ENCODE measurements at regions not wholly inside any gene's neighbourhood (a gene's known extent, or its start where the extent isn't known, plus 50 kb on each side); places are given as distances from the start of the nearest gene placed in this dataset.

DNA sequence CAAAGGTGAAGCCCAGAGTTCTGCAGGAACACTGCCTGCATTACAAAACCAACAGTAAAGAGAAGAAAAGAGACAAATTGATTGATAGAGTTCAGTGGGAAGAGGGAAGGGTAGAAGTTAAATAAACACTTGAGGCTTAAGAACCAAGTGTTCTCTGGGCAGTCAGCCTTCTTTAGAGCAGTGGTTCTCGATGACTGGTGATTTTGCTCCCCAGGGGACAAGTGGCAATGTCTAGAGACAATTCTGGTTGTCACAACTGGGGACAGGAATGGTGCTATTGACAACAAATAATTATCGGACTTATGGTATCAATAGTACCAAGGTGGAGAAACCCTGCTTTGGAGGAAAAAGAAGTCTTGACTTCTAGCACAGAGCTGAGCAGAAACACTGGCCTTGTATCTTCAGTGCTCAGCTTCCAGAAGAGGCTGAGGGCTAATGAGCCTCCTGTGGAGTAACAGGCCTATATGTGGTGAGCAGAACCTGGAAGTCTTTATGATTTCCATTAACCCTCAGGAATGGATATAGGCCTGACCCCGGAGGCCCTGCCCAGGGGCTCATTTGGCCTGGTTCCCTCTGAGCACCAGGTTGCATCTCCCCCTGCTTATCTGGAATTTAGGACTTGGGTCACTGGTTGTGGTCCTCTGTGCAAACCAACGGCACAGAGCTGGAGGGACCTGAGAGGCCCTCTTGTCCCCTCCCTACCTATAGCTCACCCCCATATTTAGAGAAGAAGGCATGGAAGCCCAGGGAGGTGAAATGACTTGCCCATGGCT lies 204.6 kb upstream of the PWP1 start:
- no peak for DNase-seq
- peaks cover 30% of the 10 kb centered on the region for H3K4me1 Mint-ChIP-seq (ENCODE audit: low read depth)
- H3K4me3 Mint-ChIP-seq, result no peak overlapping the region
- H3K9me3 Mint-ChIP-seq, result no peaks in the 10 kb centered on the region
- H3K27me3 Mint-ChIP-seq (ENCODE audit: low read depth), result no peaks in the 10 kb centered on the region
- intact Hi-C loops (cut with micrococcal nuclease), result no loop called here
- CTCF ChIA-PET, result interaction anchor here (1.0 kb wide), 1 partner anchor 53 kb away, joined by 3 read pairs; no protein-coding TSS in a partner anchor
- H3K36me3 Mint-ChIP-seq (ENCODE audit: low read depth), result no peaks in the 10 kb centered on the region
- no peak overlapping the region for H3K27ac Mint-ChIP-seq

DNA sequence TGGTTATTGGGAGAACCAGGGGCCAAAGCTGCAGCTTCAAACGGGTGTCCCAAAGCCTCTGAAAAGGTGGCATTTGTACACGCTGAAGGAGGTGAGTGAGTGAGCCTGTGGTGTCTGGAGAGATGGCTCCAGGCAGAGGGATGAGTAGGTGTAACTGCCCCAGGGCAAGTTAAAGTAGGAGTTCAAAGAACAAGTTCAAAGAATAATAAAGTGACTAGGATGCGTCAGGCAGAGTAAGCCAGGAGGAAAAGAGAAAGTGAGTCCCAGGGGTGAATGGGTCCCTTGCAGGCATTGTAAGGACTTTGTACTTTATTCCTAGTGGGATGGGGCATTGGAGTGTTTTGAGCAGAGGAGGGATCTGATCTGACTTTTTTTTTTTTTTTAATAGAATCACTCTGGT lies 201.4 kb upstream of the PWP1 start:
- Mint-ChIP-seq H3K36me3 (ENCODE audit: low read depth) (no peaks in the 10 kb centered on the region), H3K4me3 (no peak overlapping the region), H3K4me1 (ENCODE audit: low read depth) (peaks cover 54% of the 10 kb centered on the region), H3K27ac (no peak overlapping the region), H3K9me3 (no peaks in the 10 kb centered on the region), H3K27me3 (ENCODE audit: low read depth) (no peaks in the 10 kb centered on the region)
- DNase-seq, result no peak
- intact Hi-C loops (cut with micrococcal nuclease), result no loop called here
- CTCF ChIA-PET, result no interaction called here

DNA sequence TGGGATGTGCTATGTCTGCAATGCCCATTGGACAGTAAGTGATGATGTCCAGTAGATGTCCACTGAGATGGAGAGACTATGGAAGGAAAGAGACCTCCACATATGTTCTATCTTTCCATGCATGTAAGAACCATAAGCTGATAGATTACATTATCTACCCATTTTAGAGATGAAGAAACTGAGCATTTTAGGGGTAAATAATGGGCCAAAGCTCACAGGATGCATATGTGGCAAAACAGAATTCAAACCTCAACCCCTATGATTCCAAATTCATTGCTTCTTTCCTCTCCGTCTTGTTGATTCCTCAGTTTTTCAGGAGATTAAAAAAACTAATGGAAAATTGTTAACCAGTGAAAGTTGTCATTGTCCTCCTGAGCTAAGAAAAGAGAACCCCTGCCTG lies 200.7 kb upstream of the PWP1 start:
- Mint-ChIP-seq H3K4me3 (no peak overlapping the region), H3K9me3 (no peaks in the 10 kb centered on the region), H3K27ac (no peak overlapping the region), H3K4me1 (ENCODE audit: low read depth) (peaks cover 54% of the 10 kb centered on the region), H3K36me3 (ENCODE audit: low read depth) (no peaks in the 10 kb centered on the region), H3K27me3 (ENCODE audit: low read depth) (no peaks in the 10 kb centered on the region)
- CTCF ChIA-PET, result no interaction called here
- DNase-seq, result no peak
- intact Hi-C loops (cut with micrococcal nuclease), result no loop called here

DNA sequence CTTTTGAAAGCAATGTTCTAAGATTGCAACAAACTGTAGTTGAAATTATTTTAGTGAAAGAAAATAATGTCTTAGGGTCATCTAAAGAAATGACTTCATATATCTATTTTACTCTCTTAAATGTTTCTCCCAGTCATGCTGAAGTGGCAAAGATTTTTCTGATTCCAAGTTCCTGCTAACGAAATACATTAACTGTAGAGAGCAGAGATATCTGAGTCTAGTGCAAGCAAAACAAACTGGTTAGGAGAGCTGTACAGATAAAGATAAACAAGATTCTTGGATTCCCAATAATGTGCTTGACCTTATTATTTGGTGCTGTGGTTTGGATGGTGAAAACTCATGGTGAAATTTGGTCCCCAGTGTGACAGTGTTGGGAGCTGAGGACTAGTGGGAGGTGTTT lies 199.9 kb upstream of the PWP1 start:
- Mint-ChIP-seq H3K27ac (no peak overlapping the region), H3K4me1 (ENCODE audit: low read depth) (peaks cover 50% of the 10 kb centered on the region), H3K4me3 (no peak overlapping the region), H3K36me3 (ENCODE audit: low read depth) (no peaks in the 10 kb centered on the region), H3K9me3 (no peaks in the 10 kb centered on the region), H3K27me3 (ENCODE audit: low read depth) (no peaks in the 10 kb centered on the region)
- intact Hi-C loops (cut with micrococcal nuclease), result no loop called here
- DNase-seq, result no peak
- CTCF ChIA-PET, result no interaction called here

DNA sequence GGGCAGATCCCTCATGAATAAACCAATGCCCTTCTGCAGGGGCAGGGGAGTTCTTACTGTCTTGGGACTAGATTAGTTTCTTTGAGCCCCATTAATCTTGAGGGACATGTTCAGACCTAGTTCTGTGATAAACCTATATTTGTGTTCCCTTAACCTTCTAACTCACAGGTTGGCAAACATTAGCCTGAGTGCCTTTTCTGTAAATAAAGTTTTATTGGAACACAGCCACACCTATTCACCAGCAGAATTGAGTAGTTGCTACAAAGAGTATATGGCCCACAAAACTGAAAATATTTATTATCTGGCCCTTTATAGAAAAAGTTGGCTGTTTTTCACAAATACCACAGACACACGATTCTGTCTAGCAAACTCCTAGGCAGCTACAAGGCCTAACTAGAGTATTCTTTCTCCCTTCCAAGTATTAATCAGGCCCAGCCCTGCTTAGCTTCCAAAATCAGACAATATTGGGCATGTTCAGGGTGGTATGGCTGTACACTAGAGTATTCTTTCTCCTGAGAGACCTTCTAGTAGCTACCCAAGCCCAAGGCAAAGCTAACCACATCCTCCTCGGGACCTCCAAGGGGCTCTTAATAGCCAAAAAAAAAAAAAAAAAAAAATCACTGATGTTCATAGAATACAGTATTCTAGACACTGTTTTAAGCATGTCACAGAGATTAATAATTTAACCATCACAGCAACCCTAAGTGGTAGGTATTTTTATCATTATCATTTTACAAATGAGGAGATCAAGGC lies 199.3 kb upstream of the PWP1 start:
- Mint-ChIP-seq H3K9me3 (no peaks in the 10 kb centered on the region), H3K4me3 (no peak overlapping the region), H3K27ac (no peak overlapping the region), H3K36me3 (ENCODE audit: low read depth) (no peaks in the 10 kb centered on the region), H3K27me3 (ENCODE audit: low read depth) (no peaks in the 10 kb centered on the region), H3K4me1 (ENCODE audit: low read depth) (peaks cover 53% of the 10 kb centered on the region)
- no peak for DNase-seq
- CTCF ChIA-PET, result interaction anchor here (1.1 kb wide), 1 partner anchor 122 kb away, joined by 4 read pairs; no protein-coding TSS in a partner anchor
- intact Hi-C loops (cut with micrococcal nuclease), result no loop called here

DNA sequence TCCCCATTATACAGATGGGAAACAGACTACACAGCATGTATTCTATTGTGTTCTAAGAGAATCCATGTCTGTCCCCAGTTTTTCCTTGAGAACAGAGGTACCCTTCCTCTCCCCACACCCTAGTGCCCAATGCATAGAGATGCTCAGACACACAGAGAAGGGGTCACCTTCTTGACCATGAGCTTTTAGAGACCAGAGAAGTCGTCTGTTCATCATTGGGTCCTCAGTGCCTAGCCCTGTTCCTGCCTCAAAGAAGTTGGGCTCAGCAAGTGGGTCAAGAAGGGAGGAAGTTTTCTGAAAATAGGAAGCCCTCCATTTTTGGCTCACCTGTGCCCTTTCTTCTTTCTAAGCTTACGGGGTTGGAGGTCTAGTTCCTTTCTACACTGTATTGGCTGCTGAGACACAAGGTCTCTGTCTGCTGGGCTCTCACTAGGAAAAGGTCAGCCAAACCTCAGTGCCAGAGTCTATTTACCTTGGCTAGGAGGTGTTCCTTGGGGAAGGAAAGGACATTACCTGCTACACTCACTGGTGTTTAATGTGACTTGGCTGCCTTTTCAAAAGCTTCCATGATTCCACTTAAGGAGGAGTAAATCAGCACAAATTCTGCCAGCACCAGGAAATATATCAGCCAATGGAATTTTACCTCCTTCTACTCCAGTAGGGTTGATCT lies 198.5 kb upstream of the PWP1 start:
- DNase-seq, result no peak
- H3K27me3 Mint-ChIP-seq (ENCODE audit: low read depth), result no peaks in the 10 kb centered on the region
- H3K9me3 Mint-ChIP-seq, result no peaks in the 10 kb centered on the region
- H3K4me1 Mint-ChIP-seq (ENCODE audit: low read depth), result peaks cover 56% of the 10 kb centered on the region
- H3K4me3 Mint-ChIP-seq, result no peak overlapping the region
- intact Hi-C loops (cut with micrococcal nuclease), result no loop called here
- CTCF ChIA-PET, result interaction anchor here (0.7 to 1.1 kb wide), 2 partner anchors 106 to 121 kb away, joined by 3 to 4 read pairs; no protein-coding TSS in a partner anchor
- H3K27ac Mint-ChIP-seq, result no peak overlapping the region
- H3K36me3 Mint-ChIP-seq (ENCODE audit: low read depth), result no peaks in the 10 kb centered on the region

DNA sequence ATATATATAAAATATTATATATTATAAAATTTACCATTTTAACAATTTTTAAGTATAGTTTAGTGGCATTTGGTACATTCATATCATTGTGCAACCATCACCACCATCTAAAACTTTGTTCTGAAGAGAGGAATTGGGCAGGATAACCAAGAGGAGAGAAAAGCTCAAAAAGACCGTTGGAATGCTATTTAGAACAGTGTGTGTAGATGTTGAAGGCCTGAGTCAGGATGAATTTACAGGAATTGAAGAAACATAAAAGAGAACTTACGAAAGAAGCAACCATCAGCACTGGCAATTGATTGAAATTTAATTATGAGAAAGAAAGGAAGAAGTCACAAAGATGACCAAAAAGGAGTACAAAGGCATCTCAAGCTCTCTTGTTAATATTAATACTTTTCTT lies 196.9 kb upstream of the PWP1 start:
- CTCF ChIA-PET, result interaction anchor here (0.6 kb wide), 1 partner anchor 70 kb away, joined by 3 read pairs; no protein-coding TSS in a partner anchor
- no peak for DNase-seq
- Mint-ChIP-seq H3K9me3 (no peaks in the 10 kb centered on the region), H3K27ac (no peak overlapping the region), H3K4me3 (no peak overlapping the region), H3K4me1 (ENCODE audit: low read depth) (peaks cover 60% of the 10 kb centered on the region), H3K36me3 (ENCODE audit: low read depth) (no peaks in the 10 kb centered on the region), H3K27me3 (ENCODE audit: low read depth) (no peaks in the 10 kb centered on the region)
- intact Hi-C loops (cut with micrococcal nuclease), result no loop called here

DNA sequence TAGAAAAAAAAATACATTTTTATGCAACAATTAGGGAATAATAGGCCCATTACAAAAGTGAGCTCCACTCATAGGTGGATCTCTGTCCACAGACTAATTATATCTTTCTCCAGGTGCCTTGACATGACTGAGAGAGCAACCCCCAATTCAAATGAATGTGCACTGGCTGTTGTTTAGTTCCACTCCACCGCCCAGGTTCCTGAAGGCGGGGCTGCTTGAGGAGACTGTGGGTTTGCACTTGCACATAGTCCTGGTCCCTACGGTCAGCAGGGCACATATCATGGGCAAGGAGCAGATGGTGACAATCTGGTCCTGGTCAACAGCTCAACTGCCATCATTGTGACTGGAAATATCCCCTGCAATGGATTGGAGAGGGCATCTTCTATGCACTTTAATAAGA lies 195.6 kb upstream of the PWP1 start:
- no peak overlapping the region for H3K4me3 Mint-ChIP-seq

DNA sequence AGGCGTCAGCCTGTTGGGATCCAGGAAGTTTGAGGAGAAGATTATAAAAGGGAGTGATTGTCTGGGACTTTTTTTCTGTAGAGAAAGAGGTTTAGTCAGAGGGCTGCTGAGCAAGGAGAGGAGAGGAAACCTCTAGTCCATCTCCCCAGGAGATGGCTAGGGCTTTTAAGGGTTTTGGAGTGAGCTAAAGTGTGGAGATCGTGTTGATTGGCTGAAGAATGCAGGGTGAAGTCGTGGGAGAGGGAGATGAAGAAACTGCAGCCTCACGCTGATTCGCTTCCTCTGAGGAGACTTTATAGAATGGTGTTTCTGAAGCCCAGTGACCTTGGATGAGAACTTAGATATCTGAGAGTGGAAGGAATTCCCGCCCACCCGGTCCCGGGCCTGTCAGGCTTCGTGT lies 193.7 kb upstream of the PWP1 start:
- CTCF ChIA-PET, result no interaction called here
- Mint-ChIP-seq H3K4me1 (ENCODE audit: low read depth) (peaks cover 35% of the 10 kb centered on the region), H3K4me3 (no peak overlapping the region), H3K9me3 (no peaks in the 10 kb centered on the region), H3K27ac (no peak overlapping the region), H3K36me3 (ENCODE audit: low read depth) (no peaks in the 10 kb centered on the region), H3K27me3 (ENCODE audit: low read depth) (no peaks in the 10 kb centered on the region)
- DNase-seq, result no peak
- intact Hi-C loops (cut with micrococcal nuclease), result no loop called here

More for the DNA sequence above, 195.6 kb upstream of the PWP1 start:
- Mint-ChIP-seq H3K36me3 (ENCODE audit: low read depth) (no peaks in the 10 kb centered on the region), H3K27ac (no peak overlapping the region), H3K27me3 (ENCODE audit: low read depth) (no peaks in the 10 kb centered on the region), H3K9me3 (no peaks in the 10 kb centered on the region), H3K4me1 (ENCODE audit: low read depth) (peaks cover 50% of the 10 kb centered on the region)
- intact Hi-C loops (cut with micrococcal nuclease), result no loop called here
- DNase-seq, result no peak
- CTCF ChIA-PET, result interaction anchor here (0.5 kb wide), 1 partner anchor 17 kb away, joined by 4 read pairs; no protein-coding TSS in a partner anchor

DNA sequence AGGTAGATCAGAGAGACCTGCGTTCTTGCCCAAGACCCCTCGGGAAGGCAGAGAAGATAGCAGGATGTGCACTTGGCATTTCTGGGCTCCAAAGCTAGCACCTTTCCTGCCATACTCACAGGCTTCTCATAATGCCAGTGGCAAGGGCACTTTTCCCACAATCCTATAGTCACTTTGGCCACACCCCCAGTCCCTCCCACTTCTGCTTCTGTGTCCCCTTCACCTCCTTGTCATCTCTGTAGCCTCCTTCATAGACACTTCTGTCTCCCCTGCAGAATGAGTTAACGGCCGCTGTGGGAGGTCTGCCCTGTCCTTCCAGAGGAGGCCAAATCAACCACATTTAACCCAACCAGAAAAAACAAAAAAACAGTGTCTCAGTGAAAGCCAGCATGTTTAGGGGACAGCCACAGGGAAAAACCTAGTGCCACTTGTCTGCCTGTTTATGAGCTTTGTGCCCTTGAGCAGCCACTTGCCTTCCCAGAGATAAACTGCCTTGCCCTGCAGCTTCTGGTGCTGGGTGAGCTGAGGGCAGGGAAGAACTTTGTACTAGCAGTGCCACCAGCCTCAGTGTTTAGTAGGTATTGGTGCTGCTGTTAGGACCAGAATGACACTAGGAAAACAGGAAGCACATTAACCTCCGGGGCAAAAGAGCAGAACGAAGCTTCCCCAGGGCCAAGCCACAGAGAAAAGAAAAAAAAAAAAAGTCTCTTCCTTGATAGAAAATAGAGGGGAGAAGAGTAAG lies 193.0 kb upstream of the PWP1 start:
- Mint-ChIP-seq H3K36me3 (ENCODE audit: low read depth) (peaks cover 4% of the 10 kb centered on the region), H3K9me3 (peaks cover 3% of the 10 kb centered on the region), H3K27me3 (ENCODE audit: low read depth) (no peaks in the 10 kb centered on the region), H3K4me3 (no peak overlapping the region), H3K27ac (peak overlapping the region; percentile 21), H3K4me1 (ENCODE audit: low read depth) (peaks cover 28% of the 10 kb centered on the region)
- no peak for DNase-seq
- CTCF ChIA-PET, result no interaction called here
- intact Hi-C loops (cut with micrococcal nuclease), result no loop called here

DNA sequence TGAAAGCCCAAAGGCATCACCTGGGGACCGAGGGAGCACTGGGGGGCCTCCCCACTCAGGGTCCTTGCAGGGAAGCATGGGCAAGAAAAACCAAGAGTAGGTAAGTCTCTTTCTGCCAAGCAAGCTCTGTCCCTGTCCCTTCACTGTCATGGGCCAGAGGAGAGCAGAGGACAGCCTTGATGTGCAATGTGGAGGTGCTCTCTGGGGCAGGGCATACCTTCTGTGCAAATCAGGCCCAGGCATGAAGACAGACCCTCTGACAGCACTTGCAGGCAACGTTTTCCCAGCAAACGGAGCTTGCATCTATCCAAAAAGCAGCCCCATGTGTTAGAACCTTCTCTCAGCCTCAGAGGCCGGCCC lies 192.5 kb upstream of the PWP1 start:
- no peak for DNase-seq
- peaks cover 22% of the 10 kb centered on the region for H3K4me1 Mint-ChIP-seq (ENCODE audit: low read depth)
- CTCF ChIA-PET, result no interaction called here
- H3K9me3 Mint-ChIP-seq, result peaks cover 3% of the 10 kb centered on the region
- H3K4me3 Mint-ChIP-seq, result no peak overlapping the region
- peaks cover 4% of the 10 kb centered on the region for H3K36me3 Mint-ChIP-seq (ENCODE audit: low read depth)
- intact Hi-C loops (cut with micrococcal nuclease), result no loop called here
- no peak overlapping the region for H3K27ac Mint-ChIP-seq
- no peaks in the 10 kb centered on the region for H3K27me3 Mint-ChIP-seq (ENCODE audit: low read depth)

DNA sequence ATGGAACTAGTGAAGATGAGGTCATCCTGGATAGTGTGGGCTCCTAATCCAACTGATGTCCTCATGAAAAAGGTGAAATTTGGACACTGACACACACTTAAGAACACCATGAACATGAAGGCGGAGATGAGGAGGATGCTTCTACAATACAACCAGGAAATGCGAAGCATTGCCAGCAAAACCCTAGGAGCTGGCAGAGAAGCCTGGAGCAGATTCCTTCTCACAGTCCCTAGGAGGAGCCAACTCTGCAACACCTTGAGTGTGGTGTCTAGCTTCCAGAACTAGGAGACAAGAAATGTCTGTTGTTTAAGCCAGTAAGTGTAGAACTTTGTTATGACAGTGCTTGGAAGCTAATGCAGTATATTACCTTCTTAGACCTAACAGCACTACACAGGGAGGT lies 191.9 kb upstream of the PWP1 start:
- peaks cover 21% of the 10 kb centered on the region for H3K4me1 Mint-ChIP-seq (ENCODE audit: low read depth)
- H3K36me3 Mint-ChIP-seq (ENCODE audit: low read depth), result peaks cover 4% of the 10 kb centered on the region
- H3K27me3 Mint-ChIP-seq (ENCODE audit: low read depth), result no peaks in the 10 kb centered on the region
- intact Hi-C loops (cut with micrococcal nuclease), result no loop called here
- DNase-seq, result no peak
- CTCF ChIA-PET, result no interaction called here
- H3K27ac Mint-ChIP-seq, result no peak overlapping the region
- peaks cover 3% of the 10 kb centered on the region for H3K9me3 Mint-ChIP-seq
- no peak overlapping the region for H3K4me3 Mint-ChIP-seq

Data from activated naive CD4-positive, alpha-beta T cell treated with anti-CD3 and anti-CD28 coated beads for 36 hours (primary cell).